HEK293 (cell line): ENCODE measurements at regions not wholly inside any gene's neighbourhood (a gene's known extent, or its start where the extent isn't known, plus 50 kb on each side); places are given as distances from the start of the nearest gene placed in this dataset.

Source experiments
- CTCF ChIA-PET: fragments of 350-600 bp; formaldehyde crosslinking; extraction: SDS; loops from one replicate; lab custom pipeline; 2021; ENCODE audit warnings: antibody characterized with exemption; lab: Yijun Ruan, JAX
- POLR2A ChIA-PET: fragments of 300-600 bp; formaldehyde crosslinking; extraction: SDS; loops from one replicate; lab custom pipeline; 2020; ENCODE audit warnings: antibody characterized with exemption, inconsistent platforms; lab: Yijun Ruan, JAX
- H3K27ac ChIP-seq: fragments of 200-500 bp; sonication (Bioruptor generic); 2 replicates; pipeline ENCODE4 v1.5.1; 2014; ENCODE audit warnings: low read depth, low read length, control low read depth, inconsistent platforms; ENCODE audit errors: extremely low read depth
- H3K36me3 ChIP-seq, 2 experiments: fragments of 200-500 bp in 1 of 2; sonication (Bioruptor generic) in 1 of 2; 1 replicate in 1 of 2; 2 replicates in 1 of 2; pipeline ENCODE4 v1.5.1; 2014 to 2017; ENCODE audit warnings: inconsistent platforms in 2 of 2, low read length in 2 of 2; ENCODE audit not compliant: control insufficient read depth in 2 of 2, insufficient read depth in 1 of 2
- H3K4me1 ChIP-seq: fragments of 200-500 bp; sonication (Bioruptor generic); 2 replicates; pipeline ENCODE4 v1.5.1; 2014; ENCODE audit warnings: mild to moderate bottlenecking, low read length, inconsistent platforms; ENCODE audit not compliant: control insufficient read depth, insufficient read depth
- H3K4me3 ChIP-seq: 2 replicates; pipeline ENCODE4 v1.5.1; 2011; ENCODE audit warnings: low read depth, mild to moderate bottlenecking, control low read depth, low read length, moderate library complexity
- H3K9me3 ChIP-seq: fragments of 200-500 bp; sonication (Bioruptor generic); 2 replicates; pipeline ENCODE4 v1.5.1; 2014; ENCODE audit warnings: low read depth, low read length, inconsistent platforms; ENCODE audit not compliant: control insufficient read depth, insufficient read depth
- GFI1B ChIP-seq: fragments of 450-650 bp; formaldehyde crosslinking; IDR thresholded peaks from 2 replicates; pipeline ENCODE4 v1.5.1; 2016; ENCODE audit warnings: missing biosample characterization, missing genetic modification characterization
- GLI2 ChIP-seq: fragments of 450-650 bp; formaldehyde crosslinking; IDR thresholded peaks from 2 replicates; pipeline ENCODE4; 2017; ENCODE audit warnings: missing biosample characterization, missing genetic modification characterization, low read depth, borderline replicate concordance
- HOXD13 ChIP-seq: sonication (generic); formaldehyde crosslinking; IDR thresholded peaks from 2 replicates; pipeline ENCODE4 v1.8.0; 2022; ENCODE audit warnings: missing genetic modification reagents, borderline replicate concordance
- KLF1 ChIP-seq: fragments of 450-650 bp; formaldehyde crosslinking; IDR thresholded peaks from 2 replicates; pipeline ENCODE4 v1.5.1; 2016; ENCODE audit warnings: missing biosample characterization, missing genetic modification characterization
- OSR2 ChIP-seq: fragments of 450-650 bp; formaldehyde crosslinking; IDR thresholded peaks from 2 replicates; pipeline ENCODE4 v1.5.1; 2016; ENCODE audit warnings: missing biosample characterization, missing genetic modification characterization
- PRDM4 ChIP-seq: fragments of 450-650 bp; formaldehyde crosslinking; IDR thresholded peaks from 2 replicates; pipeline ENCODE4 v1.5.1; 2017; ENCODE audit warnings: missing biosample characterization, missing genetic modification characterization
- SP2 ChIP-seq: fragments of 450-650 bp; formaldehyde crosslinking; IDR thresholded peaks from 2 replicates; pipeline ENCODE4 v1.5.1; 2016; ENCODE audit warnings: missing biosample characterization, missing genetic modification characterization
- ZBTB11 ChIP-seq: fragments of 450-650 bp; formaldehyde crosslinking; conservative IDR thresholded peaks from 2 replicates; pipeline ENCODE4 v1.5.1; 2016; ENCODE audit warnings: low read depth, missing biosample characterization, missing genetic modification characterization
- ZBTB17 ChIP-seq: fragments of 450-650 bp; formaldehyde crosslinking; IDR thresholded peaks from 2 replicates; pipeline ENCODE4 v1.5.1; 2016; ENCODE audit warnings: missing biosample characterization, missing genetic modification characterization
- ZBTB26 ChIP-seq: fragments of 450-650 bp; formaldehyde crosslinking; optimal IDR thresholded peaks from 2 replicates; pipeline ENCODE3; 2016; ENCODE audit warnings: missing biosample characterization, mild to moderate bottlenecking, missing genetic modification characterization
- ZNF211 ChIP-seq: fragments of 450-650 bp; formaldehyde crosslinking; IDR thresholded peaks from 2 replicates; pipeline ENCODE4 v1.5.1; 2016; ENCODE audit warnings: low read depth, missing biosample characterization, missing genetic modification characterization
- ZNF366 ChIP-seq: fragments of 450-650 bp; formaldehyde crosslinking; conservative IDR thresholded peaks from 2 replicates; pipeline ENCODE4 v1.5.1; 2016; ENCODE audit warnings: missing biosample characterization, missing genetic modification characterization
- ZNF488 ChIP-seq: fragments of 450-650 bp; formaldehyde crosslinking; IDR thresholded peaks from 2 replicates; pipeline ENCODE4 v1.5.1; 2016; ENCODE audit warnings: missing biosample characterization, missing genetic modification characterization
- ZNF501 ChIP-seq: fragments of 450-650 bp; formaldehyde crosslinking; IDR thresholded peaks from 2 replicates; pipeline ENCODE4 v1.5.1; 2016; ENCODE audit warnings: missing biosample characterization, missing genetic modification characterization
- ZNF580 ChIP-seq: fragments of 450-650 bp; formaldehyde crosslinking; IDR thresholded peaks from 2 replicates; pipeline ENCODE4 v1.5.1; 2016; ENCODE audit warnings: missing biosample characterization, missing genetic modification characterization
- ZNF830 ChIP-seq: fragments of 450-650 bp; IDR thresholded peaks from 2 replicates; pipeline ENCODE4 v1.5.0; 2018; ENCODE audit warnings: missing biosample characterization, missing genetic modification characterization, low read depth, mild to moderate bottlenecking, moderate library complexity

- Histone ChIP-seq H3K9me3 (no peaks in the 10 kb centered on the region), H3K4me3 (no peak overlapping the region), H3K27ac (no peak overlapping the region), H3K36me3 (no peaks in the 10 kb centered on the region), H3K4me1 (no peaks in the 10 kb centered on the region)
- TF ChIP-seq PRDM4 (tag by site-specific recombination) (no peak), KLF1 (no peak), ZNF488 (tag by site-specific recombination) (no peak), SP2 (tag by site-specific recombination) (no peak), GFI1B (tag by site-specific recombination) (no peak), GLI2 (tag by site-specific recombination) (no peak), ZNF501 (tag by site-specific recombination) (no peak), ZBTB26 (tag by site-specific recombination) (no peak), ZBTB17 (tag by site-specific recombination) (no peak), ZNF366 (tag by site-specific recombination) (no peak), OSR2 (no peak), ZNF211 (tag by site-specific recombination) (no peak), HOXD13 (CRISPR knock-in tag) (no peak), ZBTB11 (no peak), ZNF830 (tag by site-specific recombination) (no peak)
- CTCF ChIA-PET: interaction anchor here (0.5 kb wide), 1 partner anchor 324 kb away, joined by 5 read pairs; no protein-coding TSS in a partner anchor
- POLR2A ChIA-PET: no interaction called here
Measured at GRCh38 chr12:63508543-63508942, 159.8 kb downstream of the DPY19L2 start.

GRCh38 chr12:63499567-63499966 is 168.7 kb downstream of the DPY19L2 start:
- H3K4me3 ChIP-seq: no peak overlapping the region
- TF ChIP-seq ZNF580 (tag by site-specific recombination): no peak
- TF ChIP-seq, all 188 proteins: peak for 0
- no peak overlapping the region for H3K27ac ChIP-seq
- no peaks in the 10 kb centered on the region for H3K9me3 ChIP-seq
- ChIA-PET POLR2A (no interaction called here), CTCF (interaction anchor here (1.7 kb wide), 1 partner anchor 79 kb away, joined by 5 read pairs; no protein-coding TSS in a partner anchor)
- no peaks in the 10 kb centered on the region for H3K4me1 ChIP-seq
- no peaks in the 10 kb centered on the region for H3K36me3 ChIP-seq
